22Rv1 (cell line): ENCODE measurements at regions not wholly inside any gene's neighbourhood (a gene's known extent, or its start where the extent isn't known, plus 50 kb on each side); places are given as distances from the start of the nearest gene placed in this dataset.

Source experiments
- ZFX ChIP-seq: fragments of 450-650 bp; IDR thresholded peaks from 2 replicates; pipeline ENCODE4 v1.6.1; 2017; ENCODE audit warnings: antibody characterized with exemption, borderline replicate concordance
- TF ChIP-seq, protein P1 (sequence below): fragments of 450-650 bp; IDR thresholded peaks from 2 replicates; pipeline ENCODE4 v1.5.1; 2017; ENCODE audit warnings: mild to moderate bottlenecking

DNA sequence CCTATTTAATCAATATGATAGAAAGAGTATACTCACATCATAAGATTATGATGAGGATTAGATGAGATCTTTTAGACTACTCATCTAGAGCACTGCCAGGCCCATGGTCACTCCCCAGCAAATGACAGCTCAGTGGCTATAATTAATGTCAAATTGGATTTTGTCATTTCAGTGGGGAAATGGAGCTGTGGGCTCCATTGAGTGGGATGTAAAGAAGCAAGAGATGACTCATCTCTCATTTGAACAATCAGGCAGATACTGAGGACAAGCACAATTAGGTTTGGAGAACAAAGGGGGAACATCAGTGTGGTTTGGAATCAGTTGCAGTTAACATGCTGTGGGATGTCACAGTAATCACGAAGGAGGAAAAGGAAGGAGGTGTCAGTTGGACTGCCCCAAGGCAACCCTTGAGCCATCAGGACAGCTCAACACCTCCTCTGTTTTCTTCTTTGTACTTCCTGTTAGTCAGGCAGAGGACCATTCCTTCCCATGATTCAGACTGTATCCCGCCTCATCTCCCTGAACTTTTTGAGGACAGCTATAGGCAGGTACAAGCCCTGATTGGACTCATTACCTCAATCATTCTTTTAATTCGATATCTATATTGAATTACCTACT lies 473.7 kb upstream of the ISX start:
- TF ChIP-seq, protein P1, sequence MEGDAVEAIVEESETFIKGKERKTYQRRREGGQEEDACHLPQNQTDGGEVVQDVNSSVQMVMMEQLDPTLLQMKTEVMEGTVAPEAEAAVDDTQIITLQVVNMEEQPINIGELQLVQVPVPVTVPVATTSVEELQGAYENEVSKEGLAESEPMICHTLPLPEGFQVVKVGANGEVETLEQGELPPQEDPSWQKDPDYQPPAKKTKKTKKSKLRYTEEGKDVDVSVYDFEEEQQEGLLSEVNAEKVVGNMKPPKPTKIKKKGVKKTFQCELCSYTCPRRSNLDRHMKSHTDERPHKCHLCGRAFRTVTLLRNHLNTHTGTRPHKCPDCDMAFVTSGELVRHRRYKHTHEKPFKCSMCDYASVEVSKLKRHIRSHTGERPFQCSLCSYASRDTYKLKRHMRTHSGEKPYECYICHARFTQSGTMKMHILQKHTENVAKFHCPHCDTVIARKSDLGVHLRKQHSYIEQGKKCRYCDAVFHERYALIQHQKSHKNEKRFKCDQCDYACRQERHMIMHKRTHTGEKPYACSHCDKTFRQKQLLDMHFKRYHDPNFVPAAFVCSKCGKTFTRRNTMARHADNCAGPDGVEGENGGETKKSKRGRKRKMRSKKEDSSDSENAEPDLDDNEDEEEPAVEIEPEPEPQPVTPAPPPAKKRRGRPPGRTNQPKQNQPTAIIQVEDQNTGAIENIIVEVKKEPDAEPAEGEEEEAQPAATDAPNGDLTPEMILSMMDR, result no peak
- no peak for TF ChIP-seq ZFX
